H7 (cell line): ENCODE measurements at regions not wholly inside any gene's neighbourhood (a gene's known extent, or its start where the extent isn't known, plus 50 kb on each side); places are given as distances from the start of the nearest gene placed in this dataset.

Source experiments
- DNase-seq: peaks from one replicate; pipeline ENCODE4 v3.0.0; 2012
- H3K27me3 ChIP-seq: 2 replicates; pipeline ENCODE4 v1.6.0; 2011; ENCODE audit warnings: mild to moderate bottlenecking, low read length; ENCODE audit not compliant: control insufficient read depth, insufficient read depth
- H3K36me3 ChIP-seq: replicated peaks from 2 replicates; pipeline ENCODE4 v1.5.1; 2011; ENCODE audit warnings: low read length; ENCODE audit not compliant: control insufficient read depth, insufficient read depth
- H3K4me3 ChIP-seq: 2 replicates; pipeline ENCODE4 v1.5.1; 2011; ENCODE audit warnings: low read depth, mild to moderate bottlenecking, control low read depth, low read length, moderate library complexity; ENCODE audit not compliant: insufficient read depth

DNA sequence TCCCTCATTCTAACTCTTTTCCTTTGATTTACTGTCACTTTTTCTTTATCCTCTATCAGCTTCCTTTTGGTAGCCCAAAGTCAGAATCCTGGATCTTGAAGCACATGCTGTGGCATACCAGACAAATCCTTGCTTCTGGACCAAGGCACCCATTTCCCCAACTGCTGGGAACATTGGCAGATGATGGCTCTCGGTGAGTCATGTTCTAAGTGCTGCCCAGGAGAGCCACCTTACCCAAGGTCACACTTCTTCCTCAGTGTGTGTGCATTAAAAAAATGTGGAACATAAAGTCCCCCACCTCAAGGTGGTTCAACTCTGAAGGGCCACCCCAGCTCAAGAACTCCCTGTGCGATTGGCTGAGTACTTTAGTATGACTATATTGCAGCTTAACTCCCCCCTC, 141.4 kb upstream of the PUM3 start:
- no peaks in the 10 kb centered on the region for H3K36me3 ChIP-seq
- no peak for DNase-seq
- H3K27me3 ChIP-seq: no peaks in the 10 kb centered on the region
- H3K4me3 ChIP-seq: no peak overlapping the region

DNA sequence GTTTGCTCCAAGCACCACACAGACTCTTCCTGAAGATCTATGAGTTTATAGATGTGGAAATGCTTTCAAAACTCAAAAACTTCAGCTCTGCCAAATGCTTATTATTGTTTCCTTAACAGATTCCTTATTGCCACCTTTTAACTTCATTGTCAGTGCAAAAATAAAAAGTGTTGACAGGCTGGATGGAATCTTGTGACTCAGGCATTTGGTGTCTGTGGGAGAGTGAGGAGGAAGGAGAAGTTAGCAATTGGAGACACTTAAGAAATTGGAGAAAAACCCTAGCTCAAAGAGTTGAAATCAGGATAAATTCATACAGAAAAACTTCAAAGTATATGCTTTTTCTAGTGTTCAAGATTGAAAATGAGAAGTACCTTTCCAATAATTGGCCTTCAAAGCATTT, 140.6 kb upstream of the PUM3 start:
- H3K4me3 ChIP-seq: no peak overlapping the region
- DNase-seq: no peak
- H3K27me3 ChIP-seq: no peaks in the 10 kb centered on the region
- no peaks in the 10 kb centered on the region for H3K36me3 ChIP-seq

DNA sequence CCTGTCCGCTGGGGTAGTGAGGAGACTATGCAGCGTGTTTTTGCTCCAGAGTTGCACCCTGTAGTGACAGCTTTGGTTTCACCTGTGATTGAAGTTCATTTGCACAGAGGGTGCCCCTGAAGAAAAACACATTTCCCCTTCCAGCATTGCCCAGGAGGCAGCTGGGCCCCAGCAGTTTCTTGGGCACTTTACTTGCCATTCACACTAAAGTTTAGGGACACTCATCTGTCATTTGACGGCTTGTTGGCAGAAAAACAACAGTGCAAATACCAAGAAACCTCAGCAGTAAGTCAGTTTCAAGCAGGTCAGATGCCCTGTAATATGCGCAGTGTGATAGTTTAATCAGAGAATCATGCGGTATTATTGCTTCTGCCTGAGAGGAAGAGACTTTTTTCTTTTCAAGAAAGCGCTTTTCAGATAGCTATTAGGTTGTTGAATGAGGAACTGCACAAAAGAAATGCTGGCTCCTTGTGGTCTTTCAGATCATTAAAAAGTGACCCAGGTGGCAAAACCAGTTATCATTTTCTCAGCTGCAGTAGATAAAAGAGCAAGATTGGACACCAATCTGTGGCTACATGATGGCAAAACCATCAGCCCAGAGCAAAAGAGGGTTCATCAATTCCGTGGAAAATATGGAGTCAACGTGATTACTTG, 136.2 kb upstream of the PUM3 start:
- no peak for DNase-seq
- no peak overlapping the region for H3K4me3 ChIP-seq
- no peaks in the 10 kb centered on the region for H3K27me3 ChIP-seq
- no peaks in the 10 kb centered on the region for H3K36me3 ChIP-seq

- no peak for DNase-seq
- Histone ChIP-seq H3K4me3 (no peak overlapping the region), H3K36me3 (no peaks in the 10 kb centered on the region), H3K27me3 (no peaks in the 10 kb centered on the region)
Observed at GRCh38 chr9:2972475-2972874, 128.6 kb upstream of the PUM3 start.

DNA sequence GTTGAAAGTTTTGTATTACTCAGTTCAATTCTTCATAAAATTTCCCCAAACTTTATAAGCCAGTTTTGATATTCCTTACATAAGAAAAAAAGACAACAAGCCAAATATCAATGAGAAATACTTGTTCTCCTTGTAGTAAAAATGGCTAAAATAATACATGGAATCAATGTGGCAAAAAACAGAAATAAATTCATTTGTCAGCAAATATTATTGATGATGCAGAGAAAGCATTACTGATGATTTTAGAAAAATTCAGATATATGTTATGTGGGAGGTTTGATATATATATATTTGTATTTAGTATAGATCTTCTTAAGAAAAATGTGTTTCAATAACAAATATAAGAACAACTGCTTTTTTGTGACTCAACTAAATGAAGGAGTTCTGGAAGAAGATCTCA, 127.0 kb upstream of the PUM3 start:
- no peak for DNase-seq
- H3K27me3 ChIP-seq: no peaks in the 10 kb centered on the region
- no peak overlapping the region for H3K4me3 ChIP-seq
- H3K36me3 ChIP-seq: no peaks in the 10 kb centered on the region

DNA sequence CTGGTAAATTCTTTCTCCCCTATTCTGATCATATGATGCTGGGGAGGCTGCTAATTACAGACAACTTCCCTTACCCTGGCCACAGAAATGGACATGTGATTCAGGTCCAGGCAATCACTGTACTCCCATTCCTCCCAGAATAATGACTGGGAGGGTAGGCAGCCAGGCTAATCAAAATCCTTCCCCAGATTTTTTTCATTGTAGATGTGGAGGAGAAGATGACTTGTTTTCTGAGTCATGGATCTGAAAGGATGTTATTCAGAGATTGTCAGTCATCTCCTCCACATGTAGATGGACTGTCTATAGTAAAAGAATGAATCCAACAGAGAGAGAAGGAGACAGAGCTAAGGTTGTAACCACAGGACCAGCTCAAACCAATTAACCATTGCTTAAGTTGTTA, 123.9 kb upstream of the PUM3 start:
- no peak for DNase-seq
- Histone ChIP-seq H3K27me3 (no peaks in the 10 kb centered on the region), H3K4me3 (no peak overlapping the region), H3K36me3 (no peaks in the 10 kb centered on the region)

GRCh38 chr9:2966565-2967300, 122.8 kb upstream of the PUM3 start:
- DNase-seq: no peak

DNA sequence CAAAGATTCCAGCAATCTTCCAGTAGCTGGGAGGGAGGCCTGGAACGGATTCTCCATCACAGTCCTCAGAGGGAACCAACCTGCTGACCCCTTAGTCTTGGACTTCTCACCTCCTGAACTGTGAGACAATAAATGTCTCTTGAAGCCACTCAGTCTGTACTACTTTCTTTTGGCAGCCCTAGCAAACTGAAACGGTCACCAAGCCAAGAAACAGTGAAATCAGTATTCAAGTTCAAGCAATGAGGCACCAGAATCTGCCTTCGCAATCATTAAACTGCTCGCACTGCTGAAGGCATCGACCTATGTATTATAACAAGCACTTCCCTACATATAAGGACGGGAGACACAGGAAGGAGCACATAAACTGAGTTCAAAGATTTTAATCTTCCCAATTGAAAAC, 120.6 kb upstream of the PUM3 start:
- Histone ChIP-seq H3K4me3 (no peak overlapping the region), H3K36me3 (no peaks in the 10 kb centered on the region), H3K27me3 (no peaks in the 10 kb centered on the region)
- no peak for DNase-seq

More at GRCh38 chr9:2966565-2967300, 122.8 kb upstream of the PUM3 start:
- Histone ChIP-seq H3K36me3 (no peaks in the 10 kb centered on the region), H3K27me3 (no peaks in the 10 kb centered on the region), H3K4me3 (no peak overlapping the region)

GRCh38 chr9:2963307-2963706, 119.4 kb upstream of the PUM3 start:
- Histone ChIP-seq H3K36me3 (no peaks in the 10 kb centered on the region), H3K4me3 (no peak overlapping the region), H3K27me3 (no peaks in the 10 kb centered on the region)
- no peak for DNase-seq

GRCh38 chr9:2962471-2963172, 118.7 kb upstream of the PUM3 start:
- H3K27me3 ChIP-seq: no peaks in the 10 kb centered on the region
- no peak for DNase-seq
- no peaks in the 10 kb centered on the region for H3K36me3 ChIP-seq
- no peak overlapping the region for H3K4me3 ChIP-seq

GRCh38 chr9:2958219-2958618, 114.3 kb upstream of the PUM3 start:
- H3K4me3 ChIP-seq: no peak overlapping the region
- H3K27me3 ChIP-seq: no peaks in the 10 kb centered on the region
- DNase-seq: no peak
- no peaks in the 10 kb centered on the region for H3K36me3 ChIP-seq

DNA sequence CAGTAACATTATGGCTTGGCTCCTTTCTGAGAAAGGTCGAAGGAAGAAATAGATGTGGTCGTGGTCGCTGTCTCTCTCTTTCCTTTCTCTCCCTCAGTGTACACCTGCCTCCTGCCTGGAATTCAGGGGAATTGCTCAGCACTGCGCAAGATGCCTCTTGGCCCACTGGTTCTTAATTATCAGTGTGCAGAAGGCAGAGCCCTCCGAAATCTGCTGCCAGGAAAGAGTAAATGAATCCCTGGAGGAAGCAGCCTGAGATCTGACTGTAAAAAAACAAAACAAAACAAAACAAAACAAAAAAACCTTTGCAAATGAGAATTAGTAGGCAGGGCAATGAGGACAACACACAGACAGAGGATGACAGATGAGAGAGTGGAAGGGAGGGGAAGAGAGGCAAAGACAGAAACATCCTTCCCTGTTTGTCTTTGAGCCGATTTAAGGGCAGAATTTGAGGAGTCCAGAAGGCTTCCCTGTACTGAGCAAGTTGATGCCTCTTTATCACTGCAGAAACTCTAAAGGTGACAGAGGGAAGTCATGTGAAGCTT, 113.8 kb upstream of the PUM3 start:
- no peak for DNase-seq
- H3K4me3 ChIP-seq: no peak overlapping the region
- H3K27me3 ChIP-seq: no peaks in the 10 kb centered on the region
- H3K36me3 ChIP-seq: no peaks in the 10 kb centered on the region

GRCh38 chr9:2955575-2955974, 111.7 kb upstream of the PUM3 start:
- H3K36me3 ChIP-seq: no peaks in the 10 kb centered on the region
- H3K4me3 ChIP-seq: no peak overlapping the region
- DNase-seq: no peak

GRCh38 chr9:2939368-2939767, 95.5 kb upstream of the PUM3 start:
- H3K27me3 ChIP-seq: no peaks in the 10 kb centered on the region
- no peak for DNase-seq
- no peaks in the 10 kb centered on the region for H3K36me3 ChIP-seq
- no peak overlapping the region for H3K4me3 ChIP-seq

More at GRCh38 chr9:2955575-2955974, 111.7 kb upstream of the PUM3 start:
- no peaks in the 10 kb centered on the region for H3K27me3 ChIP-seq

- no peak overlapping the region for H3K4me3 ChIP-seq
- no peak for DNase-seq
- H3K27me3 ChIP-seq: no peaks in the 10 kb centered on the region
- H3K36me3 ChIP-seq: no peaks in the 10 kb centered on the region
Observed at GRCh38 chr9:2936221-2936620, 92.3 kb upstream of the PUM3 start.
